Mesenchymal stem cell (in vitro differentiated cells and primary cell): ENCODE measurements at regions not wholly inside any gene's neighbourhood (a gene's known extent, or its start where the extent isn't known, plus 50 kb on each side); places are given as distances from the start of the nearest gene placed in this dataset.
A peak's percentile ranks its signal among the peaks of the same experiment; 100 is the strongest.

Experiments
- DNase-seq: peaks from one replicate; pipeline ENCODE4 v3.0.0-alpha.2; 2013
- H2AFZ ChIP-seq: one replicate; pipeline ENCODE4 v1.6.1; 2013; ENCODE audit warnings: low read depth, mild to moderate bottlenecking, control low read depth, inconsistent platforms, low read length, moderate library complexity
- H2AK5ac ChIP-seq: 2 replicates; pipeline ENCODE4 v1.6.1; 2013; ENCODE audit warnings: low read length, moderate library complexity, mild to moderate bottlenecking, inconsistent platforms; ENCODE audit not compliant: severe bottlenecking
- H2BK120ac ChIP-seq: one replicate; pipeline ENCODE4 v1.6.1; 2013; ENCODE audit warnings: low read depth, mild to moderate bottlenecking, inconsistent platforms, low read length, moderate library complexity
- H2BK12ac ChIP-seq, 2 experiments: one replicate each; pipeline ENCODE4 v1.6.1; 2013; ENCODE audit warnings: inconsistent platforms in 2 of 2, low read length in 2 of 2, mild to moderate bottlenecking in 2 of 2, moderate library complexity in 2 of 2, control low read depth in 1 of 2
- H2BK15ac ChIP-seq: one replicate; pipeline ENCODE4 v1.6.1; 2013; ENCODE audit warnings: mild to moderate bottlenecking, low read depth, inconsistent platforms; ENCODE audit not compliant: poor library complexity, severe bottlenecking
- H2BK5ac ChIP-seq: 2 replicates; pipeline ENCODE4 v1.6.1; 2013; ENCODE audit warnings: low read depth, mild to moderate bottlenecking, low read length, control low read depth, inconsistent platforms; ENCODE audit not compliant: poor library complexity, severe bottlenecking
- H3K14ac ChIP-seq, 2 experiments: one replicate each; pipeline ENCODE4 v1.6.1; 2013; ENCODE audit warnings: inconsistent platforms in 2 of 2, low read length in 2 of 2, control low read depth in 1 of 2, mild to moderate bottlenecking in 1 of 2, moderate library complexity in 1 of 2
- H3K18ac ChIP-seq, 2 experiments: one replicate each; pipeline ENCODE4 v1.6.1; 2013; ENCODE audit warnings: inconsistent platforms in 2 of 2, low read length in 2 of 2, control low read depth in 1 of 2, low read depth in 1 of 2, mild to moderate bottlenecking in 1 of 2
- H3K23ac ChIP-seq, 2 experiments: one replicate each; pipeline ENCODE4 v1.6.1; 2013; ENCODE audit warnings: inconsistent platforms in 2 of 2, low read length in 2 of 2, mild to moderate bottlenecking in 2 of 2, moderate library complexity in 2 of 2, control low read depth in 1 of 2
- H3K27ac ChIP-seq: 2 replicates; pipeline ENCODE4 v1.5.1; 2013; ENCODE audit warnings: mild to moderate bottlenecking, moderate library complexity, low read length, control low read depth, inconsistent platforms; ENCODE audit not compliant: poor library complexity, severe bottlenecking
- H3K27me3 ChIP-seq, 2 experiments: 2 replicates each; pipeline versions ENCODE4 v1.6.1 to v1.7.0; 2013; ENCODE audit warnings: low read length in 2 of 2, mild to moderate bottlenecking in 2 of 2, moderate library complexity in 2 of 2, control low read depth in 1 of 2, inconsistent platforms in 1 of 2; ENCODE audit not compliant: control insufficient read depth in 1 of 2, insufficient read depth in 1 of 2
- H3K36me3 ChIP-seq, 2 experiments: 2 replicates each; pipeline versions ENCODE4 v1.6.1 to v1.7.0; 2013; ENCODE audit warnings: low read length in 2 of 2, control low read depth in 1 of 2, inconsistent platforms in 1 of 2, low read depth in 1 of 2, mild to moderate bottlenecking in 1 of 2; ENCODE audit not compliant: insufficient read depth in 2 of 2, control insufficient read depth in 1 of 2
- H3K4ac ChIP-seq, 2 experiments: one replicate each; pipeline ENCODE4 v1.6.1; 2013; ENCODE audit warnings: inconsistent platforms in 2 of 2, low read length in 2 of 2, mild to moderate bottlenecking in 2 of 2, moderate library complexity in 2 of 2, control low read depth in 1 of 2, low read depth in 1 of 2
- H3K4me1 ChIP-seq: 2 replicates; pipeline ENCODE4 v1.6.1; 2013; ENCODE audit warnings: low read depth, low read length, control low read depth; ENCODE audit not compliant: control insufficient read depth, insufficient read depth
- H3K4me2 ChIP-seq: 2 replicates; pipeline ENCODE4 v1.6.1; 2013; ENCODE audit warnings: low read length, mild to moderate bottlenecking, inconsistent platforms; ENCODE audit not compliant: poor library complexity, severe bottlenecking
- H3K4me3 ChIP-seq, 2 experiments: 2 replicates each; pipeline versions ENCODE4 v1.5.1 to v1.7.0; 2013; ENCODE audit warnings: low read length in 2 of 2, mild to moderate bottlenecking in 2 of 2, control low read depth in 1 of 2, low read depth in 1 of 2; ENCODE audit not compliant: insufficient read depth in 1 of 2
- H3K79me1 ChIP-seq: replicated peaks from 2 replicates; pipeline ENCODE4 v1.6.1; 2013; ENCODE audit warnings: mild to moderate bottlenecking, control low read depth, low read length, inconsistent platforms; ENCODE audit not compliant: poor library complexity, severe bottlenecking
- H3K9ac ChIP-seq: 2 replicates; pipeline ENCODE4 v1.7.0; 2013; ENCODE audit warnings: mild to moderate bottlenecking, low read length, moderate library complexity
- H3K9me3 ChIP-seq: 2 replicates; pipeline ENCODE4 v1.7.0; 2013; ENCODE audit warnings: mild to moderate bottlenecking, low read length; ENCODE audit not compliant: control insufficient read depth
- H4K8ac ChIP-seq: one replicate; pipeline ENCODE4 v1.6.1; 2013; ENCODE audit warnings: inconsistent platforms, mild to moderate bottlenecking, low read length, moderate library complexity
- H4K91ac ChIP-seq: one replicate; pipeline ENCODE4 v1.6.1; 2013; ENCODE audit warnings: mild to moderate bottlenecking, low read length, inconsistent platforms
- WGBS: methylation state at CpG from one replicate; pipeline ENCODE4 v1.1.7; 2013; ENCODE audit warnings: mixed read lengths; 5-methylcytosine and 5-hydroxymethylcytosine counted together

DNA sequence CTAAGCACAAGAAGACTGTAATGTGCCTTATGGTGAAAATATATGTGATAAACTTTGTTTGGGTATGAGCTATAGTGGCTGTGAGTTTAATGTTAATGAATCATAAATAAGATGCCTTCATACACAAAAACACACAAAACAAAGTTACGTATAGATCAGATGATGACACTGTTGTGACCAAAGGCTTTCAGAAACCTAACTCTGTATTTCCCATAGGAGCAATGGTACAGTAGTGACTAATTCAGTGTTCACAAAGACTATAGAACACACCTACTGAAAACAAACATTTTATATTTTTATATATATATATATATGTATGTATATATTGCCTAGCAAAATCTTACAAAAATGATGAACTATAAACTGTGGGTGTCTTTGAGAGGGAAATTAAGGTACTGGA lies 393.8 kb upstream of the DCN start:
- Histone ChIP-seq H3K4me3 (no peak overlapping the region), H2AK5ac (no peak overlapping the region), H3K23ac (no peak overlapping the region), H2BK5ac (no peak overlapping the region), H3K9me3 (no peaks in the 10 kb centered on the region), H3K4ac (no peak overlapping the region), H4K8ac (no peak overlapping the region), H2AFZ (no peak overlapping the region), H2BK12ac (no peak overlapping the region), H3K14ac (no peak overlapping the region), H2BK15ac (no peak overlapping the region), H3K18ac (no peak overlapping the region), H3K4me1 (no peaks in the 10 kb centered on the region), H3K9ac (no peak overlapping the region), H3K27me3 (no peaks in the 10 kb centered on the region), H3K4me2 (no peak overlapping the region), H3K79me1 (no peaks in the 10 kb centered on the region), H3K36me3 (no peaks in the 10 kb centered on the region), H4K91ac (no peak overlapping the region), H2BK120ac (no peak overlapping the region), H3K27ac (no peak overlapping the region)
- no peak for DNase-seq
- 100% methylated on average over 1 of the region's 1 CpG for WGBS

DNA sequence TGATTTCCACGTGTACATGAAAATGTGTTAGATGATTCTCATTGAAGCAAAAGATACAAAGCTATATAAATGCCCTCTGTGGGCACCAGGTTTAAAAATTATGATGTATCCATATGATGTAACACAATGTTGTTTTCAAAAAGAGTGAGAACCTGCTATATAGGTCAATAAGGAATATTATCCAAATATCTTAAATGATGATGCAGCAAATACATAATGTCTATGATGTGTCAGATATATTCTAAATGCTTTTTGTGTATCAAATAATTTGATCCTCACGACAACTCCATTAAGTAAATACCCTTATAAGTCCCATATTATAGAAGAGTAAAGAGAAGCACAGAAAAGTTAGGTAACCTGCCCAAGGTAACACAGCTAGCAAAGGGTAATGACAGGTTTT lies 393.0 kb upstream of the DCN start:
- Histone ChIP-seq H4K8ac (no peak overlapping the region), H3K4ac (no peak overlapping the region), H3K27ac (no peak overlapping the region), H2BK120ac (no peak overlapping the region), H4K91ac (no peak overlapping the region), H3K79me1 (no peaks in the 10 kb centered on the region), H3K4me1 (no peaks in the 10 kb centered on the region), H2BK12ac (no peak overlapping the region), H3K9me3 (no peaks in the 10 kb centered on the region), H3K36me3 (no peaks in the 10 kb centered on the region), H3K23ac (no peak overlapping the region), H3K14ac (no peak overlapping the region), H2BK15ac (no peak overlapping the region), H3K9ac (no peak overlapping the region), H3K27me3 (no peaks in the 10 kb centered on the region), H2BK5ac (no peak overlapping the region), H3K18ac (no peak overlapping the region), H3K4me3 (no peak overlapping the region), H2AFZ (no peak overlapping the region), H3K4me2 (no peak overlapping the region), H2AK5ac (no peak overlapping the region)
- no peak for DNase-seq
- WGBS: 80% methylated on average over 1 of the region's 2 CpGs

DNA sequence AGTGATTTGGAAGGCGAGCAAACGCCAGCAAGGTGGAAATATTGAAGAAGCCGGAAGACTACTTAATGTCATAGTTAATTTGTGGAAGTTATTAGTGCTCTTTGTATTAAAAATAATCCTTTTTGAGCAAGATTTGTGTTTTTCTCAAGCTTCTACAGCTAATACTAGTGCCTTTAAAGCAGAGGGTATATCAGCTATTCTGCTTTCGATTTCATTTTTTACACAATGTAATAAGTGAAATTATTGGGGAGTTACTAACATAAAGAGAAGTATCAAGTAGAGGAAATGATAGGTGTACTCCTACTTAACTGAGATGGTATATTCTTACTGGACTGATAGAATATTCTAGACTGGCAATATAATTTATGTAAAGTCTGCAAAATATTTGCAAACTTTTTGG lies 392.4 kb upstream of the DCN start:
- H2BK120ac ChIP-seq: no peak overlapping the region
- H3K18ac ChIP-seq: no peak overlapping the region
- H2BK5ac ChIP-seq: no peak overlapping the region
- no peaks in the 10 kb centered on the region for H3K36me3 ChIP-seq
- H2BK12ac ChIP-seq: no peak overlapping the region
- H3K4me3 ChIP-seq: peak overlapping the region in 1 of 2 experiments; percentile 62
- 97% methylated on average over 2 of the region's 4 CpGs for WGBS
- no peak overlapping the region for H2AK5ac ChIP-seq
- H3K79me1 ChIP-seq: no peaks in the 10 kb centered on the region
- H2BK15ac ChIP-seq: no peak overlapping the region
- no peaks in the 10 kb centered on the region for H3K27me3 ChIP-seq
- peak overlapping the region; percentile 69 for H3K9ac ChIP-seq
- no peak overlapping the region for H4K8ac ChIP-seq
- no peak overlapping the region for H2AFZ ChIP-seq
- H3K4me1 ChIP-seq: no peaks in the 10 kb centered on the region
- H3K23ac ChIP-seq: no peak overlapping the region
- H3K9me3 ChIP-seq: no peaks in the 10 kb centered on the region
- H3K27ac ChIP-seq: no peak overlapping the region
- H3K4me2 ChIP-seq: no peak overlapping the region
- no peak overlapping the region for H4K91ac ChIP-seq
- no peak overlapping the region for H3K4ac ChIP-seq
- no peak for DNase-seq
- H3K14ac ChIP-seq: no peak overlapping the region

DNA sequence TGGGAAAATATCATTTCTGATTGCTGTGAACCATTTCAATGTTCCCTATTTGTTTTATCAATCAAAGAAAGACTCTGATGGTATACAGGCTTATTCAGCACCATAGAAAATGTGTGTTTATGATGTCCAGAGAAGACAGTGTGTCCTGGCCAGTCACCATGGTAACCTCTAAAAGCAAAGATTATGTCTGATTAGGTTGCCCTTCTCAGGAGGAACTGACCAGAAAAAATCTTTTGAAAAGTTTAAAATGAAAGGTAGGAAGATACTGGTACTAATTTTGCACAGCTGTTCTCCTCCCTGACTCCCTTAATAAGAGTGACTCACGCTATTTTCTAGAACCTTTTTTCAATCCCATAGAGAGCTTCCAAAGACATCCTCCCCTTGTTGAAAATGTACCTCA lies 391.8 kb upstream of the DCN start:
- H3K4ac ChIP-seq: no peak overlapping the region
- H3K36me3 ChIP-seq: no peaks in the 10 kb centered on the region
- no peak overlapping the region for H2AFZ ChIP-seq
- no peaks in the 10 kb centered on the region for H3K27me3 ChIP-seq
- H3K18ac ChIP-seq: no peak overlapping the region
- H3K9ac ChIP-seq: peak overlapping the region; percentile 69
- no peaks in the 10 kb centered on the region for H3K4me1 ChIP-seq
- 100% methylated on average over 1 of the region's 1 CpG for WGBS
- H3K9me3 ChIP-seq: no peaks in the 10 kb centered on the region
- H3K14ac ChIP-seq: no peak overlapping the region
- no peak overlapping the region for H4K8ac ChIP-seq
- H3K23ac ChIP-seq: no peak overlapping the region
- no peak overlapping the region for H2BK5ac ChIP-seq
- peak; percentile 42 for DNase-seq
- H2BK12ac ChIP-seq: no peak overlapping the region
- peak overlapping the region in 1 of 2 experiments; percentile 62 for H3K4me3 ChIP-seq
- no peak overlapping the region for H2BK15ac ChIP-seq
- H3K4me2 ChIP-seq: no peak overlapping the region
- H3K27ac ChIP-seq: no peak overlapping the region
- H2BK120ac ChIP-seq: no peak overlapping the region
- H2AK5ac ChIP-seq: no peak overlapping the region
- H3K79me1 ChIP-seq: no peaks in the 10 kb centered on the region
- no peak overlapping the region for H4K91ac ChIP-seq
